ENCODE measurements at regions not wholly inside any gene's neighbourhood (a gene's known extent, or its start where the extent isn't known, plus 50 kb on each side); places are given as distances from the start of the nearest gene placed in this dataset.

- in situ Hi-C loops (cut with MboI; ENCODE audit: low pct_unique_long_range_greater_than_20kb, low sequenced_read_pairs, unreplicated experiment) = no loop called here
- no peak for DNase-seq (ENCODE audit: low spot score)
- no peak for TF ChIP-seq CTCF (IDR thresholded peaks at IDR 0.05; ENCODE audit: extremely low read depth, insufficient read depth, missing control alignments)
Observed at GRCh38 chr10:10223131-10223530, 794.5 kb upstream of the CELF2 start.

- in situ Hi-C loops (cut with MboI; ENCODE audit: low pct_unique_long_range_greater_than_20kb, low sequenced_read_pairs, unreplicated experiment) = no loop called here
- DNase-seq (ENCODE audit: low spot score) = no peak
- TF ChIP-seq CTCF (IDR thresholded peaks at IDR 0.05; ENCODE audit: extremely low read depth, insufficient read depth, missing control alignments) = no peak
Observed at GRCh38 chr10:10225136-10225676, 792.5 kb upstream of the CELF2 start.

- TF ChIP-seq CTCF (IDR thresholded peaks at IDR 0.05; ENCODE audit: extremely low read depth, insufficient read depth, missing control alignments) = no peak
- in situ Hi-C loops (cut with MboI; ENCODE audit: low pct_unique_long_range_greater_than_20kb, low sequenced_read_pairs, unreplicated experiment) = no loop called here
- no peak for DNase-seq (ENCODE audit: low spot score)
Observed at GRCh38 chr10:10233229-10233628, 784.4 kb upstream of the CELF2 start.

- no peak for TF ChIP-seq CTCF (IDR thresholded peaks at IDR 0.05; ENCODE audit: extremely low read depth, insufficient read depth, missing control alignments)
- in situ Hi-C loops (cut with MboI; ENCODE audit: low pct_unique_long_range_greater_than_20kb, low sequenced_read_pairs, unreplicated experiment) = no loop called here
- DNase-seq (ENCODE audit: low spot score) = no peak
Observed at GRCh38 chr10:10235003-10235402, 782.7 kb upstream of the CELF2 start.

GRCh38 chr10:10247585-10247984, 770.1 kb upstream of the CELF2 start:
- DNase-seq (ENCODE audit: low spot score) = no peak
- in situ Hi-C loops (cut with MboI; ENCODE audit: low pct_unique_long_range_greater_than_20kb, low sequenced_read_pairs, unreplicated experiment) = no loop called here
- no peak for TF ChIP-seq CTCF (IDR thresholded peaks at IDR 0.05; ENCODE audit: extremely low read depth, insufficient read depth, missing control alignments)

- no peak for TF ChIP-seq CTCF (IDR thresholded peaks at IDR 0.05; ENCODE audit: extremely low read depth, insufficient read depth, missing control alignments)
- no peak for DNase-seq (ENCODE audit: low spot score)
- in situ Hi-C loops (cut with MboI; ENCODE audit: low pct_unique_long_range_greater_than_20kb, low sequenced_read_pairs, unreplicated experiment) = no loop called here
Observed at GRCh38 chr10:10256860-10257259, 760.8 kb upstream of the CELF2 start.

GRCh38 chr10:10259013-10259412, 758.7 kb upstream of the CELF2 start:
- no peak for DNase-seq (ENCODE audit: low spot score)
- TF ChIP-seq CTCF (IDR thresholded peaks at IDR 0.05; ENCODE audit: extremely low read depth, insufficient read depth, missing control alignments) = no peak
- in situ Hi-C loops (cut with MboI; ENCODE audit: low pct_unique_long_range_greater_than_20kb, low sequenced_read_pairs, unreplicated experiment) = no loop called here

Measured in GM13977 (cell line).